ENCODE measurements at regions not wholly inside any gene's neighbourhood (a gene's known extent, or its start where the extent isn't known, plus 50 kb on each side); places are given as distances from the start of the nearest gene placed in this dataset.

- 71 to 78% (median 73%) methylated on average over 2 of the region's 2 CpGs for WGBS, 4 donors
These were observed 303.6 kb downstream of the GPAM start for GRCh38 chr10:111879969-111880368.

GRCh38 chr10:111885046-111885445, 298.5 kb downstream of the GPAM start:
- no peak overlapping the region for H3K27ac ChIP-seq
- intact Hi-C loops (cut with DNase I) = no loop called here
- no peak for TF ChIP-seq POLR2A (IDR thresholded peaks at IDR 0.05)
- TF ChIP-seq, protein P1, sequence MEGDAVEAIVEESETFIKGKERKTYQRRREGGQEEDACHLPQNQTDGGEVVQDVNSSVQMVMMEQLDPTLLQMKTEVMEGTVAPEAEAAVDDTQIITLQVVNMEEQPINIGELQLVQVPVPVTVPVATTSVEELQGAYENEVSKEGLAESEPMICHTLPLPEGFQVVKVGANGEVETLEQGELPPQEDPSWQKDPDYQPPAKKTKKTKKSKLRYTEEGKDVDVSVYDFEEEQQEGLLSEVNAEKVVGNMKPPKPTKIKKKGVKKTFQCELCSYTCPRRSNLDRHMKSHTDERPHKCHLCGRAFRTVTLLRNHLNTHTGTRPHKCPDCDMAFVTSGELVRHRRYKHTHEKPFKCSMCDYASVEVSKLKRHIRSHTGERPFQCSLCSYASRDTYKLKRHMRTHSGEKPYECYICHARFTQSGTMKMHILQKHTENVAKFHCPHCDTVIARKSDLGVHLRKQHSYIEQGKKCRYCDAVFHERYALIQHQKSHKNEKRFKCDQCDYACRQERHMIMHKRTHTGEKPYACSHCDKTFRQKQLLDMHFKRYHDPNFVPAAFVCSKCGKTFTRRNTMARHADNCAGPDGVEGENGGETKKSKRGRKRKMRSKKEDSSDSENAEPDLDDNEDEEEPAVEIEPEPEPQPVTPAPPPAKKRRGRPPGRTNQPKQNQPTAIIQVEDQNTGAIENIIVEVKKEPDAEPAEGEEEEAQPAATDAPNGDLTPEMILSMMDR (IDR thresholded peaks at IDR 0.05) = no peak
- no peak for DNase-seq
- no peak overlapping the region for H3K4me3 ChIP-seq
- no peaks in the 10 kb centered on the region for H3K9me3 ChIP-seq (replicated peaks in 1 of 3)
- WGBS, 4 donors = 58 to 71% (median 69%) methylated on average over 1 of the region's 1 CpG
- H3K27me3 ChIP-seq = no peaks in the 10 kb centered on the region
- no peaks in the 10 kb centered on the region for H3K36me3 ChIP-seq (replicated peaks in 1 of 2)
- no peaks in the 10 kb centered on the region for H3K4me1 ChIP-seq (replicated peaks in 1 of 2)

More at GRCh38 chr10:111879969-111880368, 303.6 kb downstream of the GPAM start:
- intact Hi-C loops (cut with DNase I) = no loop called here
- Histone ChIP-seq H3K9me3 (replicated peaks in 1 of 3) (no peaks in the 10 kb centered on the region), H3K4me1 (replicated peaks in 1 of 2) (no peaks in the 10 kb centered on the region), H3K27ac (no peak overlapping the region), H3K27me3 (no peaks in the 10 kb centered on the region), H3K4me3 (no peak overlapping the region), H3K36me3 (replicated peaks in 1 of 2) (no peaks in the 10 kb centered on the region)
- no peak for DNase-seq
- TF ChIP-seq POLR2A (IDR thresholded peaks at IDR 0.05) = no peak
- TF ChIP-seq, protein P1 (IDR thresholded peaks at IDR 0.05) = no peak

DNA sequence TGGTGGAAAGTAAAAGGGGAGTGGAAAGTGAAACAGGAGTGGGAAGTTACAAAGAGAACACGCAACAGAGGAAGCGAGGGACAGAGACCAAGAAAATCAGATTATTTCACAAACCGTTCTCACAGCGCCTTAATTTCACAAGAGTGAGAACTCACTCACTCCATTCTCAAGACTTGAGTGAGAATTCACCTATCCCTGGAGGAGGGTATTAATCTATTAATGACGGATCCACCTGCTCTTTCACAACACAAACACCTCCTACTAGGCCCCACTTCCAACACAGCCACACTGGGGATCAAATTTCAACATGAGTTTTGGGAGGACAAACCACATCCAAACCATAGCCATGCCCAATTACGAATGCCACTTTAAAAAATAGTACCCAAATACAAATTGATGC, 297.6 kb downstream of the GPAM start:
- no peaks in the 10 kb centered on the region for H3K27me3 ChIP-seq
- no peaks in the 10 kb centered on the region for H3K36me3 ChIP-seq (replicated peaks in 1 of 2)
- TF ChIP-seq, protein P1 (IDR thresholded peaks at IDR 0.05) = no peak
- TF ChIP-seq POLR2A (IDR thresholded peaks at IDR 0.05) = no peak
- H3K27ac ChIP-seq = no peak overlapping the region
- 77 to 91% (median 83%) methylated on average over 6 of the region's 6 CpGs for WGBS, 4 donors
- H3K9me3 ChIP-seq (replicated peaks in 1 of 3) = no peaks in the 10 kb centered on the region
- H3K4me3 ChIP-seq = no peak overlapping the region
- intact Hi-C loops (cut with DNase I) = no loop called here
- H3K4me1 ChIP-seq (replicated peaks in 1 of 2) = no peaks in the 10 kb centered on the region
- DNase-seq = no peak

GRCh38 chr10:111887266-111887665, 296.3 kb downstream of the GPAM start:
- DNase-seq = no peak
- Histone ChIP-seq H3K36me3 (replicated peaks in 1 of 2) (no peaks in the 10 kb centered on the region), H3K4me3 (no peak overlapping the region), H3K9me3 (replicated peaks in 1 of 3) (no peaks in the 10 kb centered on the region), H3K4me1 (replicated peaks in 1 of 2) (no peaks in the 10 kb centered on the region), H3K27me3 (no peaks in the 10 kb centered on the region), H3K27ac (no peak overlapping the region)
- no peak for TF ChIP-seq POLR2A (IDR thresholded peaks at IDR 0.05)
- TF ChIP-seq, protein P1 (IDR thresholded peaks at IDR 0.05) = no peak
- intact Hi-C loops (cut with DNase I) = no loop called here
- 54 to 67% (median 59%) methylated on average over 2 of the region's 2 CpGs for WGBS, 4 donors
